PC-9 (cell line): ENCODE measurements at regions not wholly inside any gene's neighbourhood (a gene's known extent, or its start where the extent isn't known, plus 50 kb on each side); places are given as distances from the start of the nearest gene placed in this dataset.

Experiments used
- EZH2 ChIP-seq: fragments of 200-600 bp; sonication (generic); IDR thresholded peaks from 2 replicates; pipeline ENCODE4 v1.8.0; 2017; ENCODE audit warnings: antibody characterized with exemption, low read depth
- TF ChIP-seq, protein P1 (sequence below): fragments of 200-600 bp; sonication (generic); conservative IDR thresholded peaks from 2 replicates; pipeline ENCODE4 v1.6.1; 2017; ENCODE audit warnings: mixed run types, antibody characterized with exemption, mild to moderate bottlenecking, moderate library complexity

DNA sequence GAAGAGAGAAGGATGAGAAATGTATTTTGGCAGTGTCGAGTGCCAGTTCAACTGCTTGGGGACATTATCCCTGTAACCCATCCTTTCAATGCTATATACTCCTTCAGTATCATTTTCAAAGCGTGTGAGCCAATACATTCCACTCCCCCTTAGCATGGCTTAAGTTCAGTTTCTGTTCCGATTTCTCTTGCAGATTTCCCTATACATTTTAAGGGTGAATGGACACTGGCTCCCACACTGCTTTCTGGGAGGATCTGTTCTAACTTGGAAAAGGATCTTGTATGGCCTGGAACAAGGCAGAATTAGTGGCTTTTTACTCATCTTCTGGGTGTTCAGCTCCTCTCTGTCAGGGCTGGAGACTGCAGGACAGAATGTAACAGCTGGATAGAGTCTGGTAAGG is 333.8 kb downstream of the HAPSTR1 start:
- TF ChIP-seq, protein P1, sequence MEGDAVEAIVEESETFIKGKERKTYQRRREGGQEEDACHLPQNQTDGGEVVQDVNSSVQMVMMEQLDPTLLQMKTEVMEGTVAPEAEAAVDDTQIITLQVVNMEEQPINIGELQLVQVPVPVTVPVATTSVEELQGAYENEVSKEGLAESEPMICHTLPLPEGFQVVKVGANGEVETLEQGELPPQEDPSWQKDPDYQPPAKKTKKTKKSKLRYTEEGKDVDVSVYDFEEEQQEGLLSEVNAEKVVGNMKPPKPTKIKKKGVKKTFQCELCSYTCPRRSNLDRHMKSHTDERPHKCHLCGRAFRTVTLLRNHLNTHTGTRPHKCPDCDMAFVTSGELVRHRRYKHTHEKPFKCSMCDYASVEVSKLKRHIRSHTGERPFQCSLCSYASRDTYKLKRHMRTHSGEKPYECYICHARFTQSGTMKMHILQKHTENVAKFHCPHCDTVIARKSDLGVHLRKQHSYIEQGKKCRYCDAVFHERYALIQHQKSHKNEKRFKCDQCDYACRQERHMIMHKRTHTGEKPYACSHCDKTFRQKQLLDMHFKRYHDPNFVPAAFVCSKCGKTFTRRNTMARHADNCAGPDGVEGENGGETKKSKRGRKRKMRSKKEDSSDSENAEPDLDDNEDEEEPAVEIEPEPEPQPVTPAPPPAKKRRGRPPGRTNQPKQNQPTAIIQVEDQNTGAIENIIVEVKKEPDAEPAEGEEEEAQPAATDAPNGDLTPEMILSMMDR, result no peak
- no peak for TF ChIP-seq EZH2
